Endodermal cell (in vitro differentiated cells): ENCODE measurements at regions not wholly inside any gene's neighbourhood (a gene's known extent, or its start where the extent isn't known, plus 50 kb on each side); places are given as distances from the start of the nearest gene placed in this dataset.

Experiments used
- DNase-seq: peaks from one replicate; pipeline ENCODE4 v3.0.0-alpha.2; 2017
- H3K27ac ChIP-seq: 2 replicates; pipeline ENCODE4 v1.5.1; 2013; ENCODE audit warnings: mild to moderate bottlenecking, low read depth, low read length, moderate library complexity
- H3K27me3 ChIP-seq: 2 replicates; pipeline ENCODE4 v1.6.1; 2013; ENCODE audit warnings: mild to moderate bottlenecking, low read length, moderate library complexity; ENCODE audit not compliant: insufficient read depth, control insufficient read depth, poor library complexity, severe bottlenecking
- H3K36me3 ChIP-seq: 2 replicates; pipeline ENCODE4 v1.7.0; 2013; ENCODE audit warnings: mild to moderate bottlenecking, low read length, moderate library complexity; ENCODE audit not compliant: control insufficient read depth, insufficient read depth
- H3K4me1 ChIP-seq: one replicate; pipeline ENCODE4 v1.7.0; 2013; ENCODE audit warnings: low read length; ENCODE audit not compliant: control insufficient read depth, insufficient read depth
- H3K4me3 ChIP-seq: 2 replicates; pipeline ENCODE4 v1.5.1; 2013; ENCODE audit warnings: mild to moderate bottlenecking, low read length, moderate library complexity
- H3K9ac ChIP-seq: 2 replicates; pipeline ENCODE4 v1.6.1; 2013; ENCODE audit warnings: mild to moderate bottlenecking, low read length, moderate library complexity; ENCODE audit not compliant: poor library complexity, severe bottlenecking; ENCODE audit errors: extremely low read depth
- H3K9me3 ChIP-seq: 2 replicates; pipeline ENCODE4 v1.6.1; 2013; ENCODE audit warnings: mild to moderate bottlenecking, low read length, moderate library complexity; ENCODE audit not compliant: control insufficient read depth
- H3K27ac Mint-ChIP-seq: 2 replicates; pipeline ENCODE4 v1.8.0; 2020; ENCODE audit warnings: mixed read lengths
- H3K27me3 Mint-ChIP-seq: 2 replicates; pipeline ENCODE4 v1.8.0; 2021; ENCODE audit warnings: mild to moderate bottlenecking, mixed read lengths; ENCODE audit not compliant: insufficient read depth
- H3K36me3 Mint-ChIP-seq: 2 replicates; pipeline ENCODE4 v1.8.0; 2020; ENCODE audit warnings: low read depth, mixed read lengths
- H3K4me1 Mint-ChIP-seq: 2 replicates; pipeline ENCODE4 v1.8.0; 2020; ENCODE audit warnings: mixed read lengths
- H3K4me3 Mint-ChIP-seq: 2 replicates; pipeline ENCODE4 v1.8.0; 2020; ENCODE audit warnings: mild to moderate bottlenecking, moderate library complexity, mixed read lengths
- H3K9me3 Mint-ChIP-seq: 2 replicates; pipeline ENCODE4 v1.8.0; 2020; ENCODE audit warnings: mild to moderate bottlenecking, mixed read lengths
- WGBS, 2 experiments: methylation state at CpG; one replicate each; pipeline versions ENCODE4 v1.1.5 to v1.1.7; 2013; ENCODE audit warnings: missing lambda C conversion rate in 2 of 2, mixed read lengths in 1 of 2; ENCODE audit not compliant: insufficient coverage in 1 of 2, insufficient read length in 1 of 2; 5-methylcytosine and 5-hydroxymethylcytosine counted together
- TF ChIP-seq, protein P1 (sequence below): fragments of 200-600 bp; sonication (generic); conservative IDR thresholded peaks from 2 replicates; pipeline ENCODE4 v1.5.0; 2021; ENCODE audit warnings: antibody characterized with exemption, mild to moderate bottlenecking

DNA sequence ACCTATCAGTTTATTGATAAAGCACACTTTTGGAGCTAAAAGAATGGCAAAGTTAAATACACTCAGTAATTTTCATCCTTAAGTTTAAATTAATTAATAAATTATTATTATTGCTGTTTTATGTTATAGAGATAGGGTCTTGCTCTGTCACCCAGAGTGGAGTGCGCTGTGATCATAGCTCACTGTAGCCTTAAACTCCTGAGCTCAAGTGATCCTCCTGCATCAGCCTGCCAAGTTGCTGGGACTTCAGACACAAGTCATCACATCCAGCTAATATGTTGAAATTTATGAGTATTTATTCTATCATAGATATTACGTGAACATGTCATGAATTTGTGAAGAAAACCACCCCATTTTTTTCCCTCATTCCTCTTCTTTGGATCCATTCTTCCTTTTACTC, 64.2 kb downstream of the GJA1 start:
- Mint-ChIP-seq H3K4me3 (no peak overlapping the region), H3K27me3 (no peaks in the 10 kb centered on the region), H3K27ac (peak overlapping the region; percentile 50), H3K4me1 (peaks cover 29% of the 10 kb centered on the region), H3K9me3 (peaks cover 3% of the 10 kb centered on the region), H3K36me3 (peaks cover 5% of the 10 kb centered on the region)
- Histone ChIP-seq H3K36me3 (no peaks in the 10 kb centered on the region), H3K27ac (no peak overlapping the region), H3K9ac (no peak overlapping the region), H3K27me3 (no peaks in the 10 kb centered on the region), H3K4me1 (no peaks in the 10 kb centered on the region), H3K4me3 (no peak overlapping the region), H3K9me3 (no peaks in the 10 kb centered on the region)
- TF ChIP-seq, protein P1, sequence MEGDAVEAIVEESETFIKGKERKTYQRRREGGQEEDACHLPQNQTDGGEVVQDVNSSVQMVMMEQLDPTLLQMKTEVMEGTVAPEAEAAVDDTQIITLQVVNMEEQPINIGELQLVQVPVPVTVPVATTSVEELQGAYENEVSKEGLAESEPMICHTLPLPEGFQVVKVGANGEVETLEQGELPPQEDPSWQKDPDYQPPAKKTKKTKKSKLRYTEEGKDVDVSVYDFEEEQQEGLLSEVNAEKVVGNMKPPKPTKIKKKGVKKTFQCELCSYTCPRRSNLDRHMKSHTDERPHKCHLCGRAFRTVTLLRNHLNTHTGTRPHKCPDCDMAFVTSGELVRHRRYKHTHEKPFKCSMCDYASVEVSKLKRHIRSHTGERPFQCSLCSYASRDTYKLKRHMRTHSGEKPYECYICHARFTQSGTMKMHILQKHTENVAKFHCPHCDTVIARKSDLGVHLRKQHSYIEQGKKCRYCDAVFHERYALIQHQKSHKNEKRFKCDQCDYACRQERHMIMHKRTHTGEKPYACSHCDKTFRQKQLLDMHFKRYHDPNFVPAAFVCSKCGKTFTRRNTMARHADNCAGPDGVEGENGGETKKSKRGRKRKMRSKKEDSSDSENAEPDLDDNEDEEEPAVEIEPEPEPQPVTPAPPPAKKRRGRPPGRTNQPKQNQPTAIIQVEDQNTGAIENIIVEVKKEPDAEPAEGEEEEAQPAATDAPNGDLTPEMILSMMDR = no peak
- no peak for DNase-seq
- WGBS, 2 experiments = 94 to 100% methylated on average over 1 to 2 of the region's 2 CpGs

DNA sequence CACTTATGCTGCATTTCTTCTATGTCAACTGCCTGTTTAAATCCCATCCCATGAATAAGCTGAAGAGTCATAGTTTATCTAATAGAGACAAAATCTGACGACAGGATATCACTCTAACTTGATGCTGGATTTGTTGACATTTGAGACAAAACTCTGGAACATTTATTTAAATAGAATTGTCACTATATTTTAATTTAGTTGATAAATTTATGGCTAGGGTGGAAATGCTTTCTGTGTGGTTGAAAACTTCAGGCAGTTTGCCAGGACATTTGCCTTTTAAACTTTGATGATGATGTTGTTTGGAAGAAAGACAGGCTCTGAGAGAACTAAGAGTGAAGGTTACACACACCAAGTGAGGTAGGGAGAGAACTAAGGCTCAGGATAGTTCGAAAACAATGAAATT, 68.1 kb downstream of the GJA1 start:
- Histone ChIP-seq H3K36me3 (no peaks in the 10 kb centered on the region), H3K9ac (no peak overlapping the region), H3K27ac (no peak overlapping the region), H3K4me1 (peaks cover 14% of the 10 kb centered on the region), H3K9me3 (no peaks in the 10 kb centered on the region), H3K4me3 (no peak overlapping the region), H3K27me3 (no peaks in the 10 kb centered on the region)
- Mint-ChIP-seq H3K27ac (no peak overlapping the region), H3K4me3 (no peak overlapping the region), H3K27me3 (no peaks in the 10 kb centered on the region), H3K9me3 (no peaks in the 10 kb centered on the region), H3K36me3 (peaks cover 5% of the 10 kb centered on the region), H3K4me1 (peaks cover 38% of the 10 kb centered on the region)
- TF ChIP-seq, protein P1 = no peak
- no peak for DNase-seq
- 78 to 83% methylated on average over 1 to 2 of the region's 2 CpGs for WGBS, 2 experiments

DNA sequence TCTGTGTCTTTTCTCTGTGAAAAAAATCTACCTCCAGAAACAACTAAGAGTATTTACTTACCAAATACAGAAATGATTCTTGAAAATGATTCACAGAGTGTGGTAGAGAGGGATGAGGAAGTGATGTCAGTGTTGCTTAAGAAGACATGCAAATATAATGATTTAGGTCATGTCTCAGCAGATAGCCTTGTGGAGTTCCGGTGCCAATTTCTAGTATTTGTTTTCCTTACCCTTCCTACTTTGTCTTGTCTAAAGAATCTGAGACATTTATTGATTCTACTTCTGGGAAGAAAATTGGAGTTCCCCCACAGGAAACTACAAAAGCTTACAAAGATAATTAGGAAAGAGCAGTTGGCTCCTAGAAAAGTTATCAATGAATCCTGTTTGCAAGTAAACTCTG, 68.8 kb downstream of the GJA1 start:
- no peak for DNase-seq
- Histone ChIP-seq H3K9ac (no peak overlapping the region), H3K27ac (no peak overlapping the region), H3K4me3 (no peak overlapping the region), H3K9me3 (no peaks in the 10 kb centered on the region), H3K4me1 (peaks cover 14% of the 10 kb centered on the region), H3K27me3 (no peaks in the 10 kb centered on the region), H3K36me3 (no peaks in the 10 kb centered on the region)
- Mint-ChIP-seq H3K4me1 (peaks cover 38% of the 10 kb centered on the region), H3K36me3 (peaks cover 5% of the 10 kb centered on the region), H3K9me3 (no peaks in the 10 kb centered on the region), H3K27me3 (no peaks in the 10 kb centered on the region), H3K4me3 (no peak overlapping the region), H3K27ac (no peak overlapping the region)
- TF ChIP-seq, protein P1 = no peak
- 94 to 100% methylated on average over 1 of the region's 1 CpG for WGBS, 2 experiments
